ENCODE measurements at regions not wholly inside any gene's neighbourhood (a gene's known extent, or its start where the extent isn't known, plus 50 kb on each side); places are given as distances from the start of the nearest gene placed in this dataset. TPM values are rescaled to one million over a fixed set of nuclear protein-coding genes. Genes with fewer than 3 reads are reported as not detected.

DNA sequence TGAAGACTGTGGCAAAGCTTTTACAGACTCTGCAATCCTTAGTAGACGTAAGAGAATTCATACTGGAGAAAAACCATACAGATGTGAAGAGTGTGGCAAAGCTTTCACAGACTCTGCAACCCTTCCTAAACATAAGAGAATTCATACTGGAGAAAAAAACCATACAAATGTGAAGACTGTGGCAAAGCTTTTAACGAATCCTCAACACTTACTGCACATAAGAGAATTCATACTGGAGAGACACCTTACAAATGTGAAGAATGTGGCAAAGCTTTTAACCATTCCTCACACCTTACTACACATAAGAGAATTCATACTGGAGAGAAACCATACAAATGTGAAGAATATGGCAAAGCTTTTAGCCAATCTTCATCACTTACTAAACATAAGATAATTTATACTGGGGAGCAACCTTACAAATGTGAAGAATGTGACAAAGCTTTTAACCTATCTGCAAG, 50.1 kb upstream of the ZNF98 start:
- no peak overlapping the region for H2BK15ac ChIP-seq (replicated peaks; ENCODE audit: low read depth)
- H3K79me2 ChIP-seq (ENCODE audit: control insufficient read depth, insufficient read depth, low read length): no peaks in the 10 kb centered on the region
- no peak overlapping the region for H4K8ac ChIP-seq (ENCODE audit: low read depth, low read length)
- peak; percentile 0 for DNase-seq
- no peaks in the 10 kb centered on the region for H3K79me1 ChIP-seq (ENCODE audit: low read length)
- H2BK5ac ChIP-seq (ENCODE audit: low read length): no peak overlapping the region
- H3K27me3 ChIP-seq (ENCODE audit: insufficient read depth, low read length, poor library complexity): no peaks in the 10 kb centered on the region
- H4K5ac ChIP-seq (ENCODE audit: low read length): no peak overlapping the region
- no peak overlapping the region for H3K4ac ChIP-seq (ENCODE audit: low read depth, low read length)
- no peak overlapping the region for H3K4me3 ChIP-seq (ENCODE audit: low read length)
- H3K4me1 ChIP-seq (ENCODE audit: control insufficient read depth, low read depth, low read length): no peaks in the 10 kb centered on the region
- no CpG with 5 or more reads among the region's 2 CpGs for WGBS (ENCODE audit: extremely low coverage, insufficient coverage, low lambda C conversion rate)
- no peak overlapping the region for H3K4me2 ChIP-seq (ENCODE audit: low read length)
- H3K27ac ChIP-seq (ENCODE audit: low read depth, low read length): no peak overlapping the region
- no peak overlapping the region for H2BK120ac ChIP-seq (ENCODE audit: low read depth, low read length)
- no peak overlapping the region for H3K9ac ChIP-seq (ENCODE audit: low read length)
- no peak overlapping the region for H3K23ac ChIP-seq (ENCODE audit: low read length)
- H2AK5ac ChIP-seq (ENCODE audit: low read length): no peak overlapping the region
- H3K56ac ChIP-seq (ENCODE audit: low read length): no peak overlapping the region
- H3K18ac ChIP-seq (ENCODE audit: low read length): no peak overlapping the region
- no peaks in the 10 kb centered on the region for H3K36me3 ChIP-seq (ENCODE audit: control insufficient read depth, insufficient read depth, low read length)

Small RNAs in the stretch of these regions (small RNA-seq; reads per million reads assigned to genes)
- gene AC004004.1 (ENCODE audit: insufficient read depth): not detected

All from mesendoderm (in vitro differentiated cells).